GM18520 (cell line): ENCODE measurements at regions not wholly inside any gene's neighbourhood (a gene's known extent, or its start where the extent isn't known, plus 50 kb on each side); places are given as distances from the start of the nearest gene placed in this dataset.
"Not testable (repeated sequence)": the region's sequence is repeated elsewhere in the genome, so short reads cannot be mapped to it uniquely, and the experiment has no call there.

Experiments
- ATAC-seq: cut with Tn5 transposase; IDR thresholded peaks from one replicate; pipeline ENCODE4 v1.9.1; 2021; ENCODE audit not compliant: unreplicated experiment

DNA sequence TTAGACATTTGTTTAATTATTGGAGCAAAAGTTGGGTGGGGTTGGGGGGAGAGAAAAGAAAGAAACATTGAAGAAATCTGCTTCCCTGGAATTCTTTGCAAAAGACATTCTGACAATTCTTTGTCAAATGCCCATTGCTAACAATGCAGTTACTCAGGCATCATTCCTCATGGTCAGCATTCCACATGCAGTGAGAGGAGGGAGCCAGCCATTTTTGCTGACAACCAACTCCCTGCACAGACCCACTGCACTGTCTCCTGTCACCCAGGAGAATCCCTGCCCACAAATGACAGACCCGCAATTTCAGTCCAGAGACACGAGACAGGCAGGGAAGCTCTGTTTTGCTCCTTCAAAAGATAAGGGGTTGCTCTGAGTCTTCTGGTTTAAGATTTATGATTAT lies 985.1 kb upstream of the SLIT2 start:
- no peak for ATAC-seq

DNA sequence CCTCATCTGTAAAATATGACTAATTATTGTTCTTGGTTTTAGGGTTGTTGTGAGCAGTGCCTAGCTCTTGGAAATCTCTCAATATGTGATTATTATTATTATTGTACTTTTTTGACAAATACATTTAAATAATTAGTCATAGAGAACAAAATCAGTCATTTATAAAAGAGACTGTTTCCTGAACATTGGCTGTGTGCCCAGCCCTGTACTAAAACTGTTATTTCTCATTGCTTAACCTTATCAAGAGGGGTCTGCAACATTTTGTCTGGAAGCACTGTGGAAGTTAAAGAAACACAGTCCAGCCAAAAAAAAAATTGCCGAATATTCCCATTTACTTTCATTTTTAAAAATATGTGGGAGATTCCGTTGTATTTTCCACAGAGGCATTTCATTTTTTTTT lies 989.2 kb upstream of the SLIT2 start:
- no peak for ATAC-seq

DNA sequence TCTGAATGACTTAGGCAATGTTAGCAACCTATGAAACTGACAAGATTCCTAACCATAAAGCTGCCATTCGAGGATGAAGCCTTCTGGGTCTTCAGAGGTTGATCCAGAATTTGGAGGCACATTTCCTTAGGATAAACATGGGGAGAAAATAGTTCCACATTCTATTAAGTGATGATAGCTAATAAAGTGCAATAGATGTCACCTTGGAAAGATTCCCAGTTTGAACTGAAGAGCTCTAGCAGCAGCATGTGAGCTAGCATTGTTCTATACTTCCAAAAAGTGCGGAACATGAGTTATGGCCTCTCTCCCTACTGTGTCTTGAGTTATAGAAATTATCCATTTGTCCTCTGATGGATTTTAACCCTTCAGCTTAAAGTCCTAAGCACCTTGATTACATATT lies 991.4 kb upstream of the SLIT2 start:
- no peak for ATAC-seq

DNA sequence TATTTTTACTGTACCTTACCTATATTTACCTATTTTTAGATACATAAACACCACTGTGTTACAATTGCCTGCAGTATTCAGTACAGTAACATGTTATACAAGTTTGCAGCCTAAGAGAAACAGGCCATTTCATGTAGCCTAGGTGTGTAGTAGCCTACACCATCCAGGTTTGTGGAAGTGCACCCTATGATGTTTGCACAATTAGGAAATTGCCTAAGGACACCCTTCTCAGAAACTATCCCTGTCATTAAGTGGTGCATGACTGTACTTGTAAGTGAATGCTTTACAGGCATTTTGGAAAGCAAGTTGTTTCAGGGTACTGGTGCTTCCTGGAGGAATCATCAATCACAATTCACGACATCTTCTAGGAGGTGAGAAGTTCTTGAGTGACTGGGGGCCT lies 991.8 kb upstream of the SLIT2 start:
- no peak for ATAC-seq

DNA sequence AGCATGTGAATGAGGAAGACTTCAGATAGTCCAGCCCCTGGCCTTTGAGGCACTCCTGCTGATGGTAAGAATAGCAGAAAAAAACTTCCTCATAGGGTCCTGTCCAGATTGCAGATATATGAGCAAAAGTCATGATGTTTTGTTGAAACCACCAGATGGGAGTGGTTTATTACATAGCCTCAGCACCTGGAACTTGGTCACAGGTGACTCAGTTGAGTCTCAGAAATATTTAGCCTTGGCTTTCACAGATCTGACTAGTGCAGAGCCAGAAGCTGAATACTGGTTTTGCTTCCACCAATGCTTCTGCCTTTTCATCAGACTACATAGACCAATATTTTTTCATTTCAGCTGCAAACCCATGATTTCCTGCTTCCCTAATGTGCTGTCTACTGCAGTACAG lies 994.9 kb upstream of the SLIT2 start:
- ATAC-seq = no peak

DNA sequence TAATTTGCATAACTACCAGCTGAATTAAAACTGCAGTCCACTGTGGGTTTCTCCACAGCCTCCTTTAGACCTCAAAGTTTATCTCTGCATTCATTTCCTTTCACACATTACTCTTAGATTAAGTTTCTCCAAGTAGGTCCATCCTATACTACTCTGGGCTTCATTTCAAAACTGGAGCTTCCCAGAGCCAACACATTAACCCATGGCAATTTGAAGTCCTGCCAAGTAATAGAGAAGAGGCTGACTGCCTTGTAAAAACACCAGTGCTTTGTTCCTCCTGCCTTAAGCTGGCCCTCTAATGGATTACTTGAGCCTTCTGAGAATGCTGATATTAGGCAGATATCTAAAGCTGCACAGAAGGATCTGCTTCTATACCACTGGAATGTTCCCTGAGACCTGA lies 997.2 kb upstream of the SLIT2 start:
- no peak for ATAC-seq

DNA sequence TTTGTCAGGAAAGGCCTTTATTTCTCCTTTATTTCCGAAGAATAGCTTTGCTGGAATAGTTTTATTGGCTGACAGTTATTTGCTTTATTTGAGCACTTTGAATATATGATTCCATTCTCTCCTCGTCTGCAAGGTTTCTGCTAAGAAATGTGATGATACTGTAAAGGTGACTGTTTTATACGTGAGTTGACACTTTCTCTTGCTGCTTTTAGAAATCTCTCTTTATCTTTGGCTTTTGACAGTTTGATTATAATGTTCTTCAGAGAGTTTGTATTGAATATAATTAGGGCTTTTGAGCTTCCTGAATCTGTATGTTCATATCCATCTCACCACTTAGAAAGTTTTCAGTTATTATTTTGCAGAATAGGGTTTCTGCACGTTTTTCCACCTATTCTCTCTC lies 1003.7 kb upstream of the SLIT2 start:
- no peak for ATAC-seq

DNA sequence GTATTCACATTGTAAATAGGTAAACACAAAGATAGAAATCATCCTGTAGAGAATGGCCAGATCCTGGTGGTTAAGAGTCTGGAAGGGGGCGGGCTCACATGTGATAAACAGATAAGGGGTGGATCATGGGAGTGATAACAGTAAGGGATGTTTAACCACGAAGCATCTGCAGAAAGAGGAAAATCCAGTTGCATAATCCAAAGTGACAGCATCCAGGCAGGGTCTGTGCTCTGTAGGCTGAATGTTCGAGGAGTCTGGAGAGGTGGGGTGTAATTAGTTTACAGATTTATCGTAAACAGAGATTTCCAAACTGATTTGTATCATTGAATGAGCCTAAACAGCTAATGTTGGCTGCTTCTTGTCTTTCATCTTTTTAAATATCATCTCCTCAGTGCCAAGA lies 1009.8 kb upstream of the SLIT2 start:
- ATAC-seq = no peak

DNA sequence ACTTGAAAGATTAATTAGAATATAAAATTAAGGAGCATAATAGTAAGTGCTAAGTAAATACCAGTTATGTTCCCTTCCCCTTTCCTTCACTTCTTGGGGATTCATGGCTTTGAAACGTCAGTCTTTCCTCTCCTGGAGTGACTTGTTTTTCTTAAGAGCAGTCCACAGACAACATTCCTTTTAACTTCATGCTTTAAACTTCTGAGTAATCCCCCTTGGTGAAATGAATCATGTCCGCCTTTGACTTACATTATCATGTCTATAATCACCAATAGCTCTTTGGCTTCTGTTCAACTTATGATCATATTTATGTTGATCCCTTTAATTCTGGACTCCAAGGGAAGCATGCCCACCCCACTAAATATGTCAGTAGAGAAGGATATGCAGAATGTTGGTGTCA lies 1012.1 kb upstream of the SLIT2 start:
- ATAC-seq = no peak

DNA sequence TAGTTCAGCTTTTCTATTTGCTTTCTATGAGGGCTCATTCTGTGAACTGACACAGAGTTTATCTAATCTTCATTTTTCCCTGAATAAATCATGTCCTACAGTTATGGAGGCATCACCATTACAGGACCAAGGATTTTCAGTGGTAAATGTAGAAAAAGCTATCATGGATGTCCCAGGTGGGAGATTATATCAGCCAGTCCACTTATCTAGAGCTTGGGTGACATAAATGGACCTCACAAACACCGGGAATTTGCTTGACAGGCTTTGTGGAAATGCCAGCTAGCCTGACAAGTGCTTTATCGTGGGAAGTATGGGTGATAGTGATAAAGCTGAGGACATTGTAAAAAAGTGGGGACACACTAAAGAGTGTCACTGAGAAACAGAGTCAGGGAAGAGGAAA lies 1015.2 kb upstream of the SLIT2 start:
- no peak for ATAC-seq

DNA sequence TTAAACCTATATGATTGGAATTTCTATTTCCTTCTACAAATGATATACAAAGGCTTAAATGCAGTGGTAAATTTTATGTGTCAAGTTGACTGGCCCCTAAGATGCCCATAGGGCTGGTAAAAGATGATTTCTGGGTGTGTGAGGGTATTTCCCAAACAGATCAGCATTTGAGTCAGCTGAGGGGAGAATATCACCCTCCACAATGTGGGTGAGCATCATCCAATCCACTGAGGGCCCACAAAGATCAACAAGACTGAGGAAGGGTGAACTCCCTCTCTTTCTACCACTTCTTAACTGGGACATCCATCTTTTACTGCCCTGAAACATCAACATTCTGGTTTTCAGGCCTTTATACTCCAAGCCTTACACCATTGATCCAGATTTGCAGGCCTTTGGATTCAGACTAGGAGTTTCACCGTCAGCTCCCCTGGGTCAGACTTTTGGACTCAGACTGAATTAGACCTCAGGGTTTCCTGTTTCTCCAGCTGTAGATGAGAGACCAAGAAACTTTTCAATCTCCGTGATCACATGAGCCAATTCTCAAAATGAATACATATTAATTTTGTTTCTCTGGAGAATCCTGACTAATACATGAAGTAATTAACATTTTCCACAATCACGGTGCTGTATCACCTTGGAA lies 1020.7 kb upstream of the SLIT2 start:
- ATAC-seq = no peak

DNA sequence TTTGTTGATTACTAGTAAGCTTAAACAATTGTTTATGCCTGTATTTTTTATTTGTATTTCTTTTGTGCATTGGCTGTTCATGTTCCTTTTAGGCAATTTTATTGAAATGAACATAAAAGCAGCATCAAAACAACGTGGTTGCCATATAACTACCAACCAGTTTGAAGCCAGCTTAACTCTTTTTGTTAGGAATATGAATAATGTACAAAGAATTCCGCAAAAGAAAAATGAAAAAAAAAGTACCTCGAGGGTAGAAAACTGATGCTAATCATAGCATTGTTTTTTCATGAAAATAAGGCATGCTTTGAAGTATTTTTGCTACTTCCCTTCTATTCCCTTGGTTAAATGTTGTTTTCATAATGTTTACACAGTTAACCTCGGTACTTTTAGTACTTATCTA lies 1024.0 kb upstream of the SLIT2 start:
- no peak for ATAC-seq

DNA sequence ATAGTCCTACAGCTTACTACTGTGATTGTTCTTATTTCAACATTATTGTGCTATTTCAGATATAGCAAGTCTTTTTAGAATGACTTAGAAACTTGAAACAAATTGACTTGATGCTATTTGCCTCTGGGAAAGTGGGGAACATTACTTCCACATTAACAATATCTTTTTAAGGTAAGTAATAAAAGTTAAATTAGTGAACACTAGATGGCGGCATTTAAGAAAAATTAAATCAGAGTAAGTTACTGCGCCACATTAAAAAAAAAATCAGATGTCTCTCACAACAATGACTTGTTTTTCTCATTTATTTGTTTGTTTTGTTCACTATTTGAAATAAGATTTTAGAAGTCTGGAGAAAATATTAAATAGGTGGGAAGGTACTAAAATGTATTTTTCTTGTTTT lies 1026.9 kb upstream of the SLIT2 start:
- no peak for ATAC-seq

DNA sequence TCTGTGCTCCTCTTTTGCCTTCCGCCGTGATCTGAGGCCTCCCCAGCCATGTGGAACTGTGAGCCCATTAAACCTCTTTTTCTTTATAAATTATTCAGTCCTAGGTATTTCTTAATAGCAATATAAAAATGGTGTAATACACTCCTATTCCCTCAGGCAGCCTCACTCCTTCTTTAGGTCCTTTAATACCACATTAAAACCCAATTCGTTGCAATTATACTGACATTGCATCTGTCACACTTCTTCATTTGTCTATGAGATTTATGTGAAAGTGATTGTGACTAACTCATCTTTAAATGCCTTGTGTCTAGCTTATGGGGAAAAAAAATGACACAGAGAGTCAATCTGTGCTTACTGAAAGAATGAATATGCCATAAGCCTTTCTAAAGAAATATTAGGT lies 1035.2 kb upstream of the SLIT2 start:
- no peak for ATAC-seq

DNA sequence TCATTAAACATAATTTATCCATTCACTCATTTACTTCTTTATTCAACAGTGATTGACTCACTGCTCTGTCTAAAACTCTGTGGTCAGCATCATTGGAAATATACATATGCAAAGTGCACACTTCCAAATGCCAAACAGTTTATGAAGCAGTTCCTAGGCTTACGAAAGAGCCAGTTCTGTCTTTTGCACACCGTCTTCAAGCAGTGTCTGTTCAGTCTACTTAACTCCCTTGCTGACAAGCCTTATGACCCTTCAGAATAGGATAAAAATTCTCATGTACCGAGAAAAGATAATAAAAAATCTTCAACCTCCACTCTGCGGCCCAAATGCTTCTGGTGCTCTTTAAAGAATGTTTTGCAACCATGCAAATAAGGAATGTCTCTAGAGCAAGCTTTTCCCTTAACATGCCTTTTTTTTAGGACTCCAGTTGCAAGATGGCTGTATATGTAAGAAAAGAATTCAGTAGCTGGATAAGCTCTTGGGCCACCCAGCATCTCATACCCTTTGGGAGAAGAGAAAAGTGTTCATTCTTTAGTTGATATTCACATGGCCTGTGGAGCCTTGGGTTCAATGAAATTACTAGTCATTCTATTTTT lies 1037.0 kb upstream of the SLIT2 start:
- no peak for ATAC-seq

DNA sequence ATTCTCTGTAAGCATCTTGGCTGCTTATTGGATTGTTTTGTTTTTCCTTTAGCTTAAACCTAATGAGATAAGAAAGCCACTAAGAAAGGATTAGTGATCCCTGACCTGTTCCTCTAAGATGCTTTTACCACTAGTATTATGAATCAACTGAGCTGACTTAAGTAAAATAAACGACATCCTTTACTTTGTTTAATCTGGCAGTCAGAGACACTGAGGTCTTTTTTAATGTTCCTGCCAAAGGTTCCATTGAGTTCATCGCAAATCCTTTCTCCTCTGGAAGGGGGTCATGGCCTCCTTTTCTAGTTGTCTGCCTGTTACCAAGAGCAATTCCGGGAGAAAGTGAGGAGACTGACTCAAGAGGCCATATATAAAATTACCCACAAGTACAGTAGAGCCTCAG lies 1038.3 kb upstream of the SLIT2 start:
- ATAC-seq = no peak

DNA sequence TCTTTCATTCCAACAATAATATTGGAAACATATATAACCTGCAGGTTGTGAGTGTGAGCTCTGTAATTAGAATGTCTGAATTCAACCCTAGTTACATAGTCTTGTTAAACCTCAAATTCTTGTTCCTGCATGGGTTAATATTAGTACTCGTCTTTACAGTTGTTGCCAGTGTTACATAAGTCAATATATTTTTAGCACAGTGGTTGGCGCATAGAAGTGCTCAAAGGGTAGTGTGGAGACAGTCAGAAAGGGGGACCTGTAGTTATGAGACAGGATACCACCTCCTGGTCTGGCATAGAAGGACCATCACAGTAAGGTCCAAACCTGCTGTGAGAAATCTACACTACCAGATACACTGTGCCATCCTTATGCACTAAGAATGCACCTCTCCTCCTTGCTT lies 1045.9 kb upstream of the SLIT2 start:
- ATAC-seq = no peak

DNA sequence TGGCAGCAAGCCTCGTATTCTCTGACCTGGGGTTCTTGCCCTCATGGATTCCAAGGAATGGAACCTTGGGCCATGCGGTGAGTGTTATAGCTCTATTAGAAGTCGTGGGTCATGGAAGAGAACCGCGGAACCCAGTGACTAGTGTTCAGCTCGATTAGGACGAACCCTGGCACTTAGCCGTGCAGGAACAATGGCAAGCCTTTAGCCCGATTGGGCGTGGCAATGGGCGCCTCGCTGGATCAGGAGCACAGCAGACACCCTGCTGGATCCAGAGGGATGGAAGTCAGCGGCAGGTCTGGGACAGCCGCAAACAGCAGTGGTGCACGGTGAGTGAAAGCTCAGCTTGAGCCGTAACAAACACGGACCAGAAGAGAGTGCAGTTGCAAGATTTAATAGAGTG lies 1053.9 kb upstream of the SLIT2 start:
- not testable (repeated sequence) for ATAC-seq

DNA sequence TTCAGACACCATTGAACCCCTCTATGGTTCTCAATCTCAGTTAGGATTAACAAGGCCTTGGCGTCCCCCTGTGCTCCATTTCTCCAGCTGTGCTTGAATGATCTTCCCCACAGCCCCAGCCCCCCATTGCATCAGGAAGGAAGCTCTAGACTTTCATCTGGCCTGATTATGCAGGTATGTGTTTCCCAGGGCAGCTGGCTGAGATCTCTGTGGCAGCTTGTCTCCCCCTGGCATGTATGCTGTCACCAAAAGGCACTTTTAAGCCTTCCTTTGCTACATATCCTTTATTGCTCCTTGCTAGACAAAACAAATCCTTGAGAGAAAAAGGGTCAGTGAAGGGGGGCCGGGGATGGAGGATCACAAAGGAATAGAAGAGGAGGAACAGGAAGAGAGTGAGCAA lies 1056.0 kb upstream of the SLIT2 start:
- no peak for ATAC-seq

DNA sequence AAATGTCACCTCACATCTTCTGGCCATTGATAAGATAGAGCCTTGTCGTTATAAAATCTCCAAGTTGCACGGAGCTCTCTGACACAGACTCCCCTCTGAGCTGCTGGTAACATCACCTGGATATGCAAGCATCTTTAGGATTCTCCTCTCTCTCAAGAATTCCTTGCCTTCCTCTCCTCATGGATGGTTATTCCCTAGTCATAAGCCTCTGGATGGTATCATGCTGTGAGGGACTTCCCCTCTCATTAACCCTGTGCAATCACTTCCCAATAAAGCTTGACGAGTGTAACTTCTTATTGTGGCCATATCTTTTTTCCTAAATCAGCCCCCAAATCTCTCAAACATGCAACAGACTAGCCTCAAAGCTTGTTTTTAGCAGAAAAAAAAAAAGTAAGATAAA lies 1057.0 kb upstream of the SLIT2 start:
- no peak for ATAC-seq

DNA sequence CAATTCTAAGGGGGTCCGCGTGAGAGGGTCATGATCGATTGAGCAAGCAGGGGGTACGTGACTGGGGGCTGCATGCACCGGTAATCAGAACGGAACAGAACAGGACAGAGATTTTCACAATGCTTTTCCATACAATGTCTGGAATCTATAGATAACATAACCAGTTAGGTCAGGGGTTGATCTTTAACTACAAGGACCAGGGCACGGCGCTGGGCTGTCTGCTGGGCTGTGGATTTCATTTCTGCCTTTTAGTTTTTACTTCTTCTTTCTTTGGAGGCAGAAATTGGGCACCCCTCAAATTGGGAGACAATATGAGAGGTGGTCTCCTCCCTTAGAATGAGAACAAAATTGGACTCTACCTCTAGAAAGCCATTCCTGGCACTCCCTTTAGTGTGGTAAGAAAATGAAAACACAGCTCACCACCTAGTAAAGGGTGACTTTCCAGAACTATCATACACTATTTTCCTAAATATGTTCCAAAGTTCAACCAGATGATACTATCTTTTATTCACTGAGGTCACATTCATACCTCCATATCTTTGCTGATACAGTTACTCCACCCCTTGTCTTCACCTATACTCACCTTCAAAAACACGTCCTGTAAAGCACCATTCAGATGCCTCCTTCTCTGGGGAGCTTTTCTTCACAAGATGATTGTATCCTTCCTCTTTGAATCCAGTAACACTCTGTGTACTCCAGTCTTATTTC lies 1058.3 kb upstream of the SLIT2 start:
- ATAC-seq = no peak

DNA sequence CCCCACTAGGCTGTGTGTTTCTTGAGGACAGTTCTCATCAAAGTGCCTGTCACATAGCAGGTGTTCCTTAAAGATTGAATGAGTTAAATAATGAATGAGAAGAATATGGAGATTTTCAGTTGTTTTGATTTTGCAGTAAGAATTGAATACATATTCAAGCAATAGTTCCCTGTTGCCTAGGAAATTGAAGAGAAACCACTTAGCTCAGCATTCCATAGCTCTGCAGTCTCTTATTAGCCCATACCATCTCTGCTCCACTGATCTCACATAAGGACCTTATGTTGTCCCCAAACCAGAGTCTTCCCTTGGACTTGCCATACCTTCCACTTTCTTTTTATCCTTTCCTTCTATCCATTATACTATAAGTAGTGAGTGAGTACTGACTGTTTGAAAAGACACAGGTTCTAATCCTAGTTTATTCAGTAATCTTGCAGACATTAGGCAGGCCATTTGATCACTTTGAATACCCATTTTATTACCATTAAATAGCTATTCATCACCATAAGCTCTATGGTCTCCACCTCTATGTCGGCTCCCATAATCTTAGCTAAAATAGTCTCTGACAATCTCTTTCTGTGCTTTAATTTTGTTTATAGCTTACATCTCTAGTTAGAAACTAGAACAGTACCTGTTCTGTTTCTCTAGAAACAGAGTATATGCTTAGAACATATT lies 1059.6 kb upstream of the SLIT2 start:
- no peak for ATAC-seq
